Mesothelial cell of epicardium (in vitro differentiated cells): ENCODE measurements at regions not wholly inside any gene's neighbourhood (a gene's known extent, or its start where the extent isn't known, plus 50 kb on each side); places are given as distances from the start of the nearest gene placed in this dataset.
"Not testable (repeated sequence)": the region's sequence is repeated elsewhere in the genome, so short reads cannot be mapped to it uniquely, and the experiment has no call there.

Experiments
- DNase-seq, 2 experiments: peaks; one replicate each; pipeline ENCODE4 v3.0.0; 2021; ENCODE audit warnings: low spot score in 2 of 2; ENCODE audit not compliant: unreplicated experiment in 2 of 2
- H3K27ac Mint-ChIP-seq: 2 replicates; pipeline ENCODE4 v1.8.0; 2021; ENCODE audit warnings: mixed read lengths
- H3K27me3 Mint-ChIP-seq: 2 replicates; pipeline ENCODE4 v1.8.0; 2021; ENCODE audit warnings: low read depth, mixed read lengths
- H3K36me3 Mint-ChIP-seq: 2 replicates; pipeline ENCODE4 v1.8.0; 2021; ENCODE audit warnings: mixed read lengths
- H3K4me1 Mint-ChIP-seq: 2 replicates; pipeline ENCODE4 v1.8.0; 2021; ENCODE audit warnings: mixed read lengths
- H3K4me3 Mint-ChIP-seq: 2 replicates; pipeline ENCODE4 v1.8.0; 2021; ENCODE audit warnings: mild to moderate bottlenecking, moderate library complexity, mixed read lengths
- H3K9me3 Mint-ChIP-seq: 2 replicates; pipeline ENCODE4 v1.8.0; 2021; ENCODE audit warnings: mixed read lengths
- CTCF ChIP-seq: fragments of 200-600 bp; sonication (generic); IDR thresholded peaks from one replicate; pipeline ENCODE4 v1.5.0; 2021; ENCODE audit warnings: antibody characterized with exemption; ENCODE audit not compliant: unreplicated experiment

- DNase-seq, result no peak
- no peaks in the 10 kb centered on the region for H3K27me3 Mint-ChIP-seq
- H3K27ac Mint-ChIP-seq, result no peak overlapping the region
- no peak overlapping the region for H3K4me3 Mint-ChIP-seq
- TF ChIP-seq CTCF, result no peak
- H3K9me3 Mint-ChIP-seq, result peaks cover 16% of the 10 kb centered on the region
- peaks cover 5% of the 10 kb centered on the region for H3K36me3 Mint-ChIP-seq
- H3K4me1 Mint-ChIP-seq, result no peaks in the 10 kb centered on the region
Measured at GRCh38 chr3:27613846-27614500, 108.2 kb downstream of the EOMES start.

GRCh38 chr3:27610800-27611525, 111.2 kb downstream of the EOMES start:
- no peaks in the 10 kb centered on the region for H3K27me3 Mint-ChIP-seq
- H3K4me3 Mint-ChIP-seq, result no peak overlapping the region
- H3K27ac Mint-ChIP-seq, result no peak overlapping the region
- no peak for DNase-seq
- H3K9me3 Mint-ChIP-seq, result peaks cover 16% of the 10 kb centered on the region
- no peak for TF ChIP-seq CTCF
- H3K4me1 Mint-ChIP-seq, result no peaks in the 10 kb centered on the region
- H3K36me3 Mint-ChIP-seq, result peaks cover 5% of the 10 kb centered on the region

GRCh38 chr3:27607370-27607769, 114.8 kb downstream of the EOMES start:
- no peaks in the 10 kb centered on the region for H3K36me3 Mint-ChIP-seq
- H3K4me3 Mint-ChIP-seq, result no peak overlapping the region
- TF ChIP-seq CTCF, result no peak
- DNase-seq, result no peak
- no peak overlapping the region for H3K27ac Mint-ChIP-seq
- no peaks in the 10 kb centered on the region for H3K4me1 Mint-ChIP-seq
- H3K27me3 Mint-ChIP-seq, result no peaks in the 10 kb centered on the region
- peaks cover 4% of the 10 kb centered on the region for H3K9me3 Mint-ChIP-seq

- Mint-ChIP-seq H3K4me1 (no peaks in the 10 kb centered on the region), H3K27ac (no peak overlapping the region), H3K27me3 (no peaks in the 10 kb centered on the region), H3K9me3 (peaks cover 4% of the 10 kb centered on the region), H3K36me3 (no peaks in the 10 kb centered on the region), H3K4me3 (no peak overlapping the region)
- no peak for DNase-seq
- no peak for TF ChIP-seq CTCF
Measured at GRCh38 chr3:27606537-27606936, 115.6 kb downstream of the EOMES start.

- not testable (repeated sequence) for H3K4me3 Mint-ChIP-seq, H3K27ac Mint-ChIP-seq, H3K9me3 Mint-ChIP-seq, DNase-seq, H3K27me3 Mint-ChIP-seq, H3K36me3 Mint-ChIP-seq, H3K4me1 Mint-ChIP-seq
Measured at GRCh38 chr3:27601311-27601710, 117.1 kb upstream of the SLC4A7 start.

GRCh38 chr3:27599741-27600140, 115.6 kb upstream of the SLC4A7 start:
- H3K4me3 Mint-ChIP-seq, H3K27me3 Mint-ChIP-seq, H3K36me3 Mint-ChIP-seq, H3K27ac Mint-ChIP-seq, DNase-seq, H3K4me1 Mint-ChIP-seq, H3K9me3 Mint-ChIP-seq: not testable (repeated sequence)
